ENCODE measurements at regions not wholly inside any gene's neighbourhood (a gene's known extent, or its start where the extent isn't known, plus 50 kb on each side); places are given as distances from the start of the nearest gene placed in this dataset.

DNA sequence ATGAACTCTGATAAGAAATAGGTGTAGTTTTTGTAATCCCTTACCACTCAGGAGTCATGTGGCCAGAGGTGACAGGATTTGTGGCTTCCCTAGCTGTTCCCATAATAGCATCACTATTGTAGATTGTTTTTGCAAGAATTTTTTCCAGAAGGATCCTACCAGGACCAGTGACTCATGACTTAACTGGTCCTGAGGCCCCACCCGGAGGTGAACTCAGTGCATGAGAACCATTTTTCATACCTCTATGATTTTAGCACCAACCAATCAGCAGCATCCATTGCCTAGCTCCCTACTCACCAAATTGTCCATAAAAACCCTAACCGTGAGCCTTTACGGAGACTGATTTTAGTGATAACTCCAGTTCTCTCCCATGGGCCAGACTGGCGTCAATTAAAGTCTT lies 484.8 kb downstream of the PSAT1 start:
- TF ChIP-seq, protein P1, sequence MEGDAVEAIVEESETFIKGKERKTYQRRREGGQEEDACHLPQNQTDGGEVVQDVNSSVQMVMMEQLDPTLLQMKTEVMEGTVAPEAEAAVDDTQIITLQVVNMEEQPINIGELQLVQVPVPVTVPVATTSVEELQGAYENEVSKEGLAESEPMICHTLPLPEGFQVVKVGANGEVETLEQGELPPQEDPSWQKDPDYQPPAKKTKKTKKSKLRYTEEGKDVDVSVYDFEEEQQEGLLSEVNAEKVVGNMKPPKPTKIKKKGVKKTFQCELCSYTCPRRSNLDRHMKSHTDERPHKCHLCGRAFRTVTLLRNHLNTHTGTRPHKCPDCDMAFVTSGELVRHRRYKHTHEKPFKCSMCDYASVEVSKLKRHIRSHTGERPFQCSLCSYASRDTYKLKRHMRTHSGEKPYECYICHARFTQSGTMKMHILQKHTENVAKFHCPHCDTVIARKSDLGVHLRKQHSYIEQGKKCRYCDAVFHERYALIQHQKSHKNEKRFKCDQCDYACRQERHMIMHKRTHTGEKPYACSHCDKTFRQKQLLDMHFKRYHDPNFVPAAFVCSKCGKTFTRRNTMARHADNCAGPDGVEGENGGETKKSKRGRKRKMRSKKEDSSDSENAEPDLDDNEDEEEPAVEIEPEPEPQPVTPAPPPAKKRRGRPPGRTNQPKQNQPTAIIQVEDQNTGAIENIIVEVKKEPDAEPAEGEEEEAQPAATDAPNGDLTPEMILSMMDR (IDR thresholded peaks at IDR 0.05): no peak
- TF ChIP-seq POLR2A (IDR thresholded peaks at IDR 0.05) (no peak), EP300 (IDR thresholded peaks at IDR 0.05) (no peak)
